Esophagus muscularis mucosa (tissue), 4 donors: ENCODE measurements at regions not wholly inside any gene's neighbourhood (a gene's known extent, or its start where the extent isn't known, plus 50 kb on each side); places are given as distances from the start of the nearest gene placed in this dataset.
"Not testable (repeated sequence)": the region's sequence is repeated elsewhere in the genome, so short reads cannot be mapped to it uniquely, and the experiment has no call there.

Experiments used
- CTCF ChIP-seq, 3 experiments: fragments of 200-600 bp in 2 of 3; fragments of 450-650 bp in 1 of 3; sonication (generic) in 2 of 3; IDR thresholded peaks; one replicate each; pipeline ENCODE4 v1.5.1; 2017 to 2019; ENCODE audit warnings: antibody characterized with exemption in 3 of 3, mild to moderate bottlenecking in 2 of 3, moderate library complexity in 1 of 3
- EP300 ChIP-seq: sonication (generic); formaldehyde crosslinking; IDR thresholded peaks from one replicate; pipeline ENCODE4 v1.6.1; 2017; ENCODE audit warnings: antibody characterized with exemption
- POLR2A ChIP-seq: fragments of 450-650 bp; IDR thresholded peaks from one replicate; pipeline ENCODE4 v1.6.1; 2017; ENCODE audit warnings: antibody characterized with exemption, moderate library complexity, mild to moderate bottlenecking, low read depth
- POLR2AphosphoS5 ChIP-seq, 2 donors: sonication (generic); formaldehyde crosslinking; IDR thresholded peaks; one replicate each; pipeline ENCODE4 v1.6.1; 2017; ENCODE audit warnings: antibody characterized with exemption in 2 of 2

- not testable (repeated sequence) for TF ChIP-seq CTCF (IDR thresholded peaks at IDR 0.05); POLR2A; EP300; POLR2AphosphoS5 (IDR thresholded peaks at IDR 0.05)
These were observed 464.8 kb downstream of the XYLT1 start for GRCh38 chr16:17005963-17006362.
